DOHH2 (cell line): ENCODE measurements at regions not wholly inside any gene's neighbourhood (a gene's known extent, or its start where the extent isn't known, plus 50 kb on each side); places are given as distances from the start of the nearest gene placed in this dataset.

Source experiments
- CTCF ChIP-seq: fragments of 200-600 bp; sonication (generic); IDR thresholded peaks from one replicate; pipeline ENCODE4 v1.5.1; 2014; ENCODE audit warnings: antibody characterized with exemption, mild to moderate bottlenecking, low read depth, low read length; ENCODE audit not compliant: poor library complexity, severe bottlenecking
- EZH2phosphoT487 ChIP-seq: fragments of 200-600 bp; sonication (generic); IDR thresholded peaks from 2 replicates; pipeline ENCODE4 v1.6.1; 2017; ENCODE audit warnings: borderline replicate concordance, mild to moderate bottlenecking, antibody characterized with exemption, low read length, moderate library complexity, mixed read lengths

- TF ChIP-seq CTCF = no peak
- no peak for TF ChIP-seq EZH2phosphoT487
Observed at GRCh38 chr3:34862456-34862855, 776.9 kb upstream of the ARPP21 start.
